Adrenal gland (tissue), 9 donors: ENCODE measurements at regions not wholly inside any gene's neighbourhood (a gene's known extent, or its start where the extent isn't known, plus 50 kb on each side); places are given as distances from the start of the nearest gene placed in this dataset.
"Not testable (repeated sequence)": the region's sequence is repeated elsewhere in the genome, so short reads cannot be mapped to it uniquely, and the experiment has no call there.

Experiments used
- DNase-seq, 7 donors: peaks; one replicate each; pipeline ENCODE4 v3.0.0-alpha.2; 2019 to 2020
- H3K27ac ChIP-seq, 5 donors: fragments of 200-600 bp; sonication (generic) in 4 of 5; 1 replicate in 3 of 5; 2 replicates in 2 of 5; pipeline versions ENCODE4 v1.5.1 to v1.8.0; 2016 to 2020; ENCODE audit warnings: mild to moderate bottlenecking in 1 of 5
- H3K27me3 ChIP-seq: fragments of 200-600 bp; 2 replicates; pipeline ENCODE4 v1.8.0; 2021
- H3K36me3 ChIP-seq, 2 donors: fragments of 200-600 bp; replicated peaks in 1 of 2; 1 replicate in 1 of 2; 2 replicates in 1 of 2; pipeline versions ENCODE4 v1.5.1 to v1.8.0; 2018 to 2022
- H3K4me1 ChIP-seq, 2 donors: fragments of 200-600 bp; replicated peaks in 1 of 2; 1 replicate in 1 of 2; 2 replicates in 1 of 2; pipeline versions ENCODE4 v1.5.1 to v1.8.0; 2018 to 2021
- H3K4me3 ChIP-seq, 4 donors: fragments of 200-600 bp; sonication (generic) in 3 of 4; one replicate each; pipeline ENCODE4 v1.5.1; 2016 to 2018
- H3K9me3 ChIP-seq, 3 donors: fragments of 200-600 bp; sonication (generic) in 1 of 3; replicated peaks in 1 of 3; 1 replicate in 2 of 3; 2 replicates in 1 of 3; pipeline versions ENCODE4 v1.5.1 to v1.8.0; 2016 to 2021
- POLR2A ChIP-seq, 2 donors: fragments of 450-650 bp; IDR thresholded peaks; one replicate each; pipeline ENCODE4 v1.6.1; 2017; ENCODE audit warnings: antibody characterized with exemption in 2 of 2, mild to moderate bottlenecking in 2 of 2, moderate library complexity in 1 of 2
- WGBS, 4 donors: extraction: QIAGEN DNeasy Blood & Tissue Kit in 2 of 4; methylation state at CpG; one replicate each; pipeline versions ENCODE4 v1.1.5 to v1.1.7; 2013 to 2017; 5-methylcytosine and 5-hydroxymethylcytosine counted together
- intact Hi-C, 2 donors: fragments of 100-400 bp; cut with DNase I; formaldehyde crosslinking; loops; one replicate each; pipeline versions ENCODE4 v1.14.1 to v1.15.0; 2022 to 2023
- TF ChIP-seq, protein P1 (sequence below), 6 experiments: fragments of 450-650 bp in 4 of 6; fragments of 200-600 bp in 2 of 6; sonication (generic) in 1 of 6; IDR thresholded peaks; 1 replicate in 5 of 6; 2 replicates in 1 of 6; pipeline versions ENCODE4 v1.5.1 to v1.8.0; 2016 to 2021; ENCODE audit warnings: antibody characterized with exemption in 6 of 6, mild to moderate bottlenecking in 2 of 6, moderate library complexity in 1 of 6
- donor health status: healthy with polysubstance abuse.
- donor health status: Bipolar disorder and iron deficiency.
- donor health status: DM: yes; HTN: yes; CAD: no.
- donor health status: DM: no; HTN: no; CAD: no.
- donor health status: DM: no; HTN: no; CAD: no.

DNA sequence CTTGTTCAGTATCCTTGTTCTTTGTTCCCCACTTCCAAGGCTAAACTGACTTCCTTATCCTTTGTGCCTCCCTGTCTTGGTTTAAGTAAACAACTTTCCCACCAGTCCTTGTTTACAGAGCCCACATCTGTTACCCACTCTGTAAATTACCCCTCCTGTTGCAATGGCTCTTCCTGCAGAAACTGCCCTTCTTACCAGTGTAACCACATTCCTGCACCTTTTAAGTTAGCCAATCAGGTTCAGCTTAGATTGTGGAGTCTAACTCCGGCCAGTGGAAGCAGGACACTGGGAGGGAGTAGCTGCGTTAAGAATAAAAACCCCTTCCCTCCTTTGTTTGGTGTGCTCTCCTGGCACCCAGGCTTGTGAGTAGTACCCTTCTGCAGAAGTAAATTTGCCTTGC is 360.9 kb downstream of the PRDM5 start:
- TF ChIP-seq POLR2A (IDR thresholded peaks at IDR 0.05): no peak
- TF ChIP-seq, protein P1, sequence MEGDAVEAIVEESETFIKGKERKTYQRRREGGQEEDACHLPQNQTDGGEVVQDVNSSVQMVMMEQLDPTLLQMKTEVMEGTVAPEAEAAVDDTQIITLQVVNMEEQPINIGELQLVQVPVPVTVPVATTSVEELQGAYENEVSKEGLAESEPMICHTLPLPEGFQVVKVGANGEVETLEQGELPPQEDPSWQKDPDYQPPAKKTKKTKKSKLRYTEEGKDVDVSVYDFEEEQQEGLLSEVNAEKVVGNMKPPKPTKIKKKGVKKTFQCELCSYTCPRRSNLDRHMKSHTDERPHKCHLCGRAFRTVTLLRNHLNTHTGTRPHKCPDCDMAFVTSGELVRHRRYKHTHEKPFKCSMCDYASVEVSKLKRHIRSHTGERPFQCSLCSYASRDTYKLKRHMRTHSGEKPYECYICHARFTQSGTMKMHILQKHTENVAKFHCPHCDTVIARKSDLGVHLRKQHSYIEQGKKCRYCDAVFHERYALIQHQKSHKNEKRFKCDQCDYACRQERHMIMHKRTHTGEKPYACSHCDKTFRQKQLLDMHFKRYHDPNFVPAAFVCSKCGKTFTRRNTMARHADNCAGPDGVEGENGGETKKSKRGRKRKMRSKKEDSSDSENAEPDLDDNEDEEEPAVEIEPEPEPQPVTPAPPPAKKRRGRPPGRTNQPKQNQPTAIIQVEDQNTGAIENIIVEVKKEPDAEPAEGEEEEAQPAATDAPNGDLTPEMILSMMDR (IDR thresholded peaks at IDR 0.05): no peak
- intact Hi-C loops: no loop called here
- no peak for DNase-seq
- Histone ChIP-seq H3K27me3 (no peaks in the 10 kb centered on the region), H3K4me3 (no peak overlapping the region), H3K9me3 (no peaks in the 10 kb centered on the region), H3K4me1 (no peaks in the 10 kb centered on the region), H3K27ac (no peak overlapping the region), H3K36me3 (no peaks in the 10 kb centered on the region)
- WGBS, 4 donors: 90 to 96% (median 93%) methylated on average over 2 of the region's 2 CpGs

DNA sequence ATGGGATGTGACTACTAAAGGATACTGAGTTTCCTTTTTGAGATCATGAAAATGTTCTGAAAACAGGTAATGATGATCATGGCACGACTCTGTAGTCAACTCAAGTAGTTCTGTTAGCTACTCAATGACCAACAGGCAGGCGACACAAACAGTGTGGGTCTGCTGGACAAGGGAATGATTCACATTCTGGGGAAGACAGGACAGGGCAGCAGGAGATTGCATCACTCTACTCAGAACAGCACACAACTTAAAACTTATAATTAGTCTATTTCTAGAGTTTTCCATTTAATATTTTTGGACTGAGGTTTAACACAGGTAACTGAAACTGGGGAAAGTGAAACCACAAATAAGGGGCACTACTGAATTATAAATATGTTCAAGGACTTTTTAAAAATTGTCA is 365.2 kb downstream of the PRDM5 start:
- DNase-seq: no peak
- Histone ChIP-seq H3K27me3 (no peaks in the 10 kb centered on the region), H3K4me1 (no peaks in the 10 kb centered on the region), H3K36me3 (no peaks in the 10 kb centered on the region), H3K9me3 (no peaks in the 10 kb centered on the region), H3K27ac (no peak overlapping the region), H3K4me3 (no peak overlapping the region)
- WGBS, 4 donors: 59 to 86% (median 83%) methylated on average over 2 of the region's 2 CpGs
- intact Hi-C loops: no loop called here
- no peak for TF ChIP-seq POLR2A (IDR thresholded peaks at IDR 0.05)
- TF ChIP-seq, protein P1 (IDR thresholded peaks at IDR 0.05): no peak

DNA sequence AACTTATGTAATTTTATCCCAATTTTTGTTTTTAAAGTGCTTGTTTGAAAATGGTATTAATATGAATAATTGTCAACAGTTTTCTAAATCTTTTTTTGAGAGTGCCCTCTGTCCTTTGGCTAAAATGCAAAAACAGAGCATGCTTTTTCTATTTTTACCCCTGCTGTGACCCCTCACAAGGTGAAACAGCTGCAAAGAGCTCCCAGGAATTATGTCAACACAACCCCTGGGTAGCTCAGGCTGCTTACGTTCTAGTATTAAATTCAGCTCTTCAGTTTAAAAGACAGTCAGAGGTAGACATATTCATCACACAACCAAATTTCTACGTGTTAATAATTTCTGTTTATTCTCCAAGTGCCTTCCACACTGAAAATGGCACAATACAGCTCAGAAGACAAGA is 367.5 kb downstream of the PRDM5 start:
- Histone ChIP-seq H3K9me3 (no peaks in the 10 kb centered on the region), H3K27ac (no peak overlapping the region), H3K4me3 (no peak overlapping the region), H3K36me3 (no peaks in the 10 kb centered on the region), H3K4me1 (no peaks in the 10 kb centered on the region), H3K27me3 (no peaks in the 10 kb centered on the region)
- DNase-seq: no peak
- 54 to 73% (median 63%) methylated on average over 2 of the region's 2 CpGs for WGBS, 4 donors
- intact Hi-C loops: no loop called here
- TF ChIP-seq, protein P1 (IDR thresholded peaks at IDR 0.05): no peak
- no peak for TF ChIP-seq POLR2A (IDR thresholded peaks at IDR 0.05)

DNA sequence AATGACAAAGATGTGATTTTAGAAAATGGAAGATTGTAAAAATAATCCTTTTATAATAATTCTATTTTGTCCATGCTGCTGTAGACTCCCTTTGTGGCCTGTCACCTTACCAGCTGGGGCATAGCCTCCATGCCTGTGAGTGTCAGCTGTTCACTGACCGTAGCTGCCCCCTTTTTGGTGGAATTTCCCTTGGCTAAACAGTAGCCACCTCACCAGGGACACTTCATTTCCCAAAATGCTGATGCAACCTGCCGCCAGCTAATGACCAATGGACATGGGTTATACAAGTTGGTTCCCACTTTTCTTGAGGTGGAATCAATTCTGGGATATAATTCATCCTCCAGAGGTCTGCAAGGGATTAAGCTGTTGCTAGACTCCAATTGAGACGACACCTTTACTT is 368.4 kb downstream of the PRDM5 start:
- intact Hi-C loops: no loop called here
- no peak for DNase-seq
- WGBS, 4 donors: 78 to 89% (median 84%) methylated on average over 3 of the region's 3 CpGs
- Histone ChIP-seq H3K27ac (no peak overlapping the region), H3K4me3 (no peak overlapping the region), H3K9me3 (no peaks in the 10 kb centered on the region), H3K27me3 (no peaks in the 10 kb centered on the region), H3K36me3 (no peaks in the 10 kb centered on the region), H3K4me1 (no peaks in the 10 kb centered on the region)
- TF ChIP-seq, protein P1 (IDR thresholded peaks at IDR 0.05): no peak
- no peak for TF ChIP-seq POLR2A (IDR thresholded peaks at IDR 0.05)

DNA sequence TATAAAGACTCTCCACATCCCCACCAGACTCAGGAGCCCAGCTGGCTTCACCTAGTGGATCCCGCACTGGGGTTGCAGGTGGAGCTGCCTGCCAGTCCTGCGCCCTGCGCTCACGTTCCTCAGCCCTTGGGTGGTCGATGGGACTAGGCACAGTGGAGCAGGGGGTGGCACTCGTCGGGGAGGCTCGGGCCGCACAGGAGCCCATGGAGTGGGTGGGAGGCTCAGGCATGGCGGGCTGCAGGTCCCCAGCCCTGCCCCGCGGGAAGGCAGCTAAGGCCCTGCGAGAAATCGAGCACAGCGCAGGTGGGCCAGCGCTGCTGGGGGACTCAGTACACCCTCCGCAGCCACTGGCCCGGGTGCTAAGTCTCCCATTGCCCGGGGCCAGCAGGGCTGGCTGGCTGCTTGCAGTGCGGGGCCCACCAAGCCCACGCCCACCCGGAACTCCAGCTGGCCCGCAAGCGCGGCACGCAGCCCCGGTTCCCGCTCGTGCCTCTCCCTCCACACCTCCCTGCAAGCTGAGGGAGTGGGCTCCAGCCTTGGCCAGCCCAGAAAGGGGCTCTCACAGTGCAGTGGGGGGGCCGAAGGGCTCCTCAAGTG is 371.8 kb downstream of the PRDM5 start:
- H3K9me3 ChIP-seq, H3K27ac ChIP-seq, DNase-seq, H3K27me3 ChIP-seq, H3K4me1 ChIP-seq, H3K36me3 ChIP-seq, intact Hi-C loops, H3K4me3 ChIP-seq: not testable (repeated sequence)
- WGBS, 4 donors: 90 to 100% (median 92%) methylated on average over 2 to 30 of the region's 30 CpGs
